ENCODE measurements at regions not wholly inside any gene's neighbourhood (a gene's known extent, or its start where the extent isn't known, plus 50 kb on each side); places are given as distances from the start of the nearest gene placed in this dataset.

- Mint-ChIP-seq H3K4me1 (0 out of 2 replicates have a peak, but pooled peaks cover 7% of the 10 kb centered on the region), H3K9me3 (peaks cover 26% of the 10 kb centered on the region), H3K27ac (no peak overlapping the region), H3K36me3 (peaks cover 12% of the 10 kb centered on the region), H3K4me3 (no peak overlapping the region), H3K27me3 (ENCODE audit: low read depth) (no peaks in the 10 kb centered on the region)
- ATAC-seq: no peak
- no peak for DNase-seq (ENCODE audit: low spot score)
- TF ChIP-seq E2F1 (CRISPR knock-in tag; IDR thresholded peaks at IDR 0.05) (no peak), ZNF121 (CRISPR knock-in tag; IDR thresholded peaks at IDR 0.05) (no peak), CTCF (IDR thresholded peaks at IDR 0.05) (no peak), JUN (CRISPR knock-in tag; IDR thresholded peaks at IDR 0.05) (no peak), E2F5 (CRISPR knock-in tag; IDR thresholded peaks at IDR 0.05) (no peak), GTF2I (CRISPR knock-in tag; conservative IDR thresholded peaks at IDR 0.05) (no peak), ZBTB21 (CRISPR knock-in tag; IDR thresholded peaks at IDR 0.05; ENCODE audit: borderline replicate concordance) (no peak)
- CTCF ChIA-PET: no interaction called here
- POLR2A ChIA-PET: no interaction called here
These were observed 295.6 kb downstream of the NR2F1-AS1 start for GRCh38 chr5:93285461-93285860.

- Mint-ChIP-seq H3K4me3 (no peak overlapping the region), H3K27me3 (ENCODE audit: low read depth) (no peaks in the 10 kb centered on the region), H3K9me3 (peaks cover 19% of the 10 kb centered on the region), H3K27ac (no peak overlapping the region), H3K36me3 (peaks cover 10% of the 10 kb centered on the region), H3K4me1 (0 out of 2 replicates have a peak, but pooled peaks cover 6% of the 10 kb centered on the region)
- ChIA-PET POLR2A (no interaction called here), CTCF (no interaction called here)
- TF ChIP-seq HMGXB4 (CRISPR knock-in tag; IDR thresholded peaks at IDR 0.05) (no peak), ZSCAN18 (CRISPR knock-in tag; IDR thresholded peaks at IDR 0.05) (no peak), USF1 (CRISPR knock-in tag; IDR thresholded peaks at IDR 0.05) (no peak), ZBTB21 (CRISPR knock-in tag; IDR thresholded peaks at IDR 0.05; ENCODE audit: borderline replicate concordance) (no peak), ZNF532 (CRISPR knock-in tag; IDR thresholded peaks at IDR 0.05; ENCODE audit: borderline replicate concordance) (no peak), MYBL2 (CRISPR knock-in tag; IDR thresholded peaks at IDR 0.05) (no peak), ESRRA (CRISPR knock-in tag; IDR thresholded peaks at IDR 0.05; ENCODE audit: borderline replicate concordance) (no peak), ZNF263 (CRISPR knock-in tag; IDR thresholded peaks at IDR 0.05; ENCODE audit: low read depth) (no peak), AFF4 (CRISPR knock-in tag; IDR thresholded peaks at IDR 0.05; ENCODE audit: borderline replicate concordance) (no peak), MXD4 (CRISPR knock-in tag; IDR thresholded peaks at IDR 0.05; ENCODE audit: borderline replicate concordance) (no peak), TEAD4 (CRISPR knock-in tag; IDR thresholded peaks at IDR 0.05) (no peak)
- DNase-seq (ENCODE audit: low spot score) (no peak), ATAC-seq (no peak)
These were observed 298.8 kb downstream of the NR2F1-AS1 start for GRCh38 chr5:93281980-93282772.
